HG03520 (cell line): ENCODE measurements at regions not wholly inside any gene's neighbourhood (a gene's known extent, or its start where the extent isn't known, plus 50 kb on each side); places are given as distances from the start of the nearest gene placed in this dataset.

Source experiments
- ATAC-seq: cut with Tn5 transposase; IDR thresholded peaks from one replicate; pipeline ENCODE4 v1.9.1; 2021; ENCODE audit warnings: mild to moderate bottlenecking, moderate library complexity; ENCODE audit not compliant: unreplicated experiment

- ATAC-seq, result no peak
These were observed 666.6 kb upstream of the ARGLU1 start for GRCh38 chr13:107234319-107235073.

GRCh38 chr13:107233541-107233940 is 665.6 kb upstream of the ARGLU1 start:
- ATAC-seq, result no peak

GRCh38 chr13:107231944-107232343 is 664.0 kb upstream of the ARGLU1 start:
- no peak for ATAC-seq

GRCh38 chr13:107223867-107224266 is 655.9 kb upstream of the ARGLU1 start:
- ATAC-seq, result no peak

GRCh38 chr13:107222597-107222996 is 654.7 kb upstream of the ARGLU1 start:
- ATAC-seq, result no peak

- no peak for ATAC-seq
These were observed 652.3 kb upstream of the ARGLU1 start for GRCh38 chr13:107220245-107220644.

GRCh38 chr13:107217251-107217650 is 649.3 kb upstream of the ARGLU1 start:
- no peak for ATAC-seq

- ATAC-seq, result no peak
These were observed 648.3 kb upstream of the ARGLU1 start for GRCh38 chr13:107216046-107216755.

- ATAC-seq, result peak; percentile 98
These were observed 643.1 kb upstream of the ARGLU1 start for GRCh38 chr13:107211073-107211472.

GRCh38 chr13:107210723-107211030 is 642.7 kb upstream of the ARGLU1 start:
- no peak for ATAC-seq

GRCh38 chr13:107209824-107210722 is 642.1 kb upstream of the ARGLU1 start:
- no peak for ATAC-seq

- no peak for ATAC-seq
These were observed 641.0 kb upstream of the ARGLU1 start for GRCh38 chr13:107208889-107209288.

- peak; percentile 92 for ATAC-seq
These were observed 637.6 kb upstream of the ARGLU1 start for GRCh38 chr13:107205318-107206104.

GRCh38 chr13:107203146-107203847 is 635.4 kb upstream of the ARGLU1 start:
- ATAC-seq, result no peak

GRCh38 chr13:107202371-107203023 is 634.6 kb upstream of the ARGLU1 start:
- no peak for ATAC-seq

- no peak for ATAC-seq
These were observed 632.6 kb upstream of the ARGLU1 start for GRCh38 chr13:107200491-107200890.

- no peak for ATAC-seq
These were observed 624.4 kb upstream of the ARGLU1 start for GRCh38 chr13:107192289-107192688.

- no peak for ATAC-seq
These were observed 622.1 kb upstream of the ARGLU1 start for GRCh38 chr13:107190065-107190464.

GRCh38 chr13:107185889-107186288 is 618.0 kb upstream of the ARGLU1 start:
- no peak for ATAC-seq
